Fibroblast of mammary gland (primary cell): ENCODE measurements at regions not wholly inside any gene's neighbourhood (a gene's known extent, or its start where the extent isn't known, plus 50 kb on each side); places are given as distances from the start of the nearest gene placed in this dataset.
"Not testable (repeated sequence)": the region's sequence is repeated elsewhere in the genome, so short reads cannot be mapped to it uniquely, and the experiment has no call there.

Source experiments
- DNase-seq: peaks from one replicate; pipeline ENCODE4 v3.0.0-alpha.2; 2010; ENCODE audit warnings: low read depth
- H3K4me3 ChIP-seq: 2 replicates; pipeline ENCODE4 v1.5.1; 2011; ENCODE audit warnings: low read depth, mild to moderate bottlenecking, low read length, moderate library complexity; ENCODE audit not compliant: control insufficient read depth
- TF ChIP-seq, protein P1 (sequence below): conservative IDR thresholded peaks from 2 replicates; pipeline ENCODE4 v1.5.1; 2011; ENCODE audit warnings: low read depth, low read length, inconsistent platforms; ENCODE audit not compliant: control insufficient read depth, insufficient read depth

DNA sequence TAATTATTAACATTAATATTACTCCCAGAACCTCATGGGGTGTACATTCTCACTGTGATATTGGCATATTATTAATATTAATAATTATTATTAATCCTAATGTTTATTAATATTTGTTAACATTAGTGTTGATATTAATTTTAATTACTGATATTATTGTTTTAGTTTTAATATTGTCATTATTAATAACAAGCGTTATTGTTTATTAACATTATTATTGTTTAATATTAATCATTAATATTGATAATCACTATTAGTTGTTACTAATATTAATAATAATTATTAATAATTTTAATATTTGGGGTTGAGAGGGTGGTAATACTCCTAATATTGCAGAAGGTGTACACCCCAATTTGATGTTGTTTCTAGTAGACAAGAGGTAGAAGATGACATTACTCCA, 193.1 kb upstream of the XIRP2 start:
- no peak overlapping the region for H3K4me3 ChIP-seq
- no peak for DNase-seq
- TF ChIP-seq, protein P1, sequence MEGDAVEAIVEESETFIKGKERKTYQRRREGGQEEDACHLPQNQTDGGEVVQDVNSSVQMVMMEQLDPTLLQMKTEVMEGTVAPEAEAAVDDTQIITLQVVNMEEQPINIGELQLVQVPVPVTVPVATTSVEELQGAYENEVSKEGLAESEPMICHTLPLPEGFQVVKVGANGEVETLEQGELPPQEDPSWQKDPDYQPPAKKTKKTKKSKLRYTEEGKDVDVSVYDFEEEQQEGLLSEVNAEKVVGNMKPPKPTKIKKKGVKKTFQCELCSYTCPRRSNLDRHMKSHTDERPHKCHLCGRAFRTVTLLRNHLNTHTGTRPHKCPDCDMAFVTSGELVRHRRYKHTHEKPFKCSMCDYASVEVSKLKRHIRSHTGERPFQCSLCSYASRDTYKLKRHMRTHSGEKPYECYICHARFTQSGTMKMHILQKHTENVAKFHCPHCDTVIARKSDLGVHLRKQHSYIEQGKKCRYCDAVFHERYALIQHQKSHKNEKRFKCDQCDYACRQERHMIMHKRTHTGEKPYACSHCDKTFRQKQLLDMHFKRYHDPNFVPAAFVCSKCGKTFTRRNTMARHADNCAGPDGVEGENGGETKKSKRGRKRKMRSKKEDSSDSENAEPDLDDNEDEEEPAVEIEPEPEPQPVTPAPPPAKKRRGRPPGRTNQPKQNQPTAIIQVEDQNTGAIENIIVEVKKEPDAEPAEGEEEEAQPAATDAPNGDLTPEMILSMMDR, result no peak

DNA sequence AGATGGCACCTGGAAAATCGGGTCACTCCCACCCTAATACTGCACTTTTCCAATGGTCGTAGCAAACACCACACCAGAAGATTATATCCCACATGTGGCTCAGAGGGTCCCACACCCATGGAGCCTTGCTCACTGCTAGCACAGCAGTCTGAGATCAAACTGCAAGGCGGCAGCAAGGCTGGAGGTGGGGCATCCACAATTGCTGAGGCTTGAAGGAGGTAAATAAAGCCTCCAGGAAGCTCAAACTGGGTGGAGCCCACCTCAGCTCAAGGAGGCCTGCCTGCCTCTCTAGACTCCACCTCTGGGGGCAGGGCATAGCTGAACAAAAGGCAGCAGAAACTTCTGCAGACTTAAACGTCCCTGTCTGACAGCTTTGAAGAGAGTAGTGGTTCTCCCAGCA, 192.0 kb upstream of the SCN7A start:
- DNase-seq, H3K4me3 ChIP-seq: not testable (repeated sequence)

DNA sequence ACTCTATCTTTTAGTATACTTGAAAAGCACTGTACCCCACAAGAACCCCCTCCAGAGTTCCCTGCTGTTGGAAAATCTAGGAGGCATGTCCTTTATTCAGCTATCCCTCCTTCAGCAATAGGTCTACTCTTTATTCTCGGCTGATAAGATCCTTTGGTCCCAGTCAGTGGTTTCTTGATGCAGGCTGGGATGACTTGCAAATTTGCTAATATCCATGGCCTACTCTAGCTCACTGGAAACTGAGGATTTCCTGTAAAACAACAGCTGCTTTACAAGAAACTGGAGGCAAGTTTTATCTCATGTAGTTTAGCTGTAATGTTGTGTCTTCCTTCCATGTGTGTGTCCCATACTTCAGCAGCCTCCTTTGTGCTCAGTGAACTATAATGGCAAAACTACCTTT, 183.9 kb upstream of the SCN7A start:
- H3K4me3 ChIP-seq, result no peak overlapping the region
- no peak for DNase-seq
- TF ChIP-seq, protein P1, result no peak

DNA sequence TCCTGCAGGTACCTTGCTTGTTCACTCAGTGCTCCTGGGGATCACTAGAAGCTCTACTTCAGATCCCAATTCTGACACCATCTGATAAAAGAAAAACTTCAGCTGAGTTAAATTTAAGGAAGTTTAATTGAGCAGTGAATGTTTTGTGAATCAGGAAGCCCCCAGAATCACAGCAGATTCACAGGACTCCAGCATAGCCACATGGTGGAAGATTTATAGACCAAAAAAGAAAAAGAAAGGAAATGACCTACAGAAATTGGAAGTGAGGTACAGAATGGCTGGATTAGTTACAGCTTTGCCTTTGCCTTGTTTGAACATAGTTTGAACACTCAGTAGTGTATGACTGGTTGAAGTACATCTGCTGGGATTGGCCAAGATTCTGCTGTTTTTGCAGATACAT, 182.7 kb upstream of the SCN7A start:
- no peak overlapping the region for H3K4me3 ChIP-seq
- no peak for DNase-seq
- TF ChIP-seq, protein P1, result no peak

DNA sequence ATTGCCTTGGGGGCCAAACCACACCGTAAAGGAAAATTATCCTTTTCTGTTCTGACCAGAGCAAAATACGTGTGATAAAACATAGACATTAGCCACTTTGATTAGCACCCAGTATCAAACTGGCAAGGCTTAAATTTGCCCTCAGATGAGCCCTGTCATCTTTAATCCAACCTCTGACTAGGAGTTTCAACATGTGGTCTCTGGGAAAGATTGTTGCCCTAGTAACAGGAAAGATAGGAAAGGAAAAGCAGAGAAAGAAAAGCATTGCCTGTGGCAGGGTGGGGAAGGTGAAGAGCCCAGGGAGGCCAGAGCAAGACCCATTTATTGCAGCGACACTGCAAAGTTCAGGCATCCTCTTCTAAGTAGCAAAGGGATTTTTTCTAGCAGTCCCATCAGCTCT, 181.5 kb upstream of the SCN7A start:
- no peak overlapping the region for H3K4me3 ChIP-seq
- TF ChIP-seq, protein P1, result no peak

DNA sequence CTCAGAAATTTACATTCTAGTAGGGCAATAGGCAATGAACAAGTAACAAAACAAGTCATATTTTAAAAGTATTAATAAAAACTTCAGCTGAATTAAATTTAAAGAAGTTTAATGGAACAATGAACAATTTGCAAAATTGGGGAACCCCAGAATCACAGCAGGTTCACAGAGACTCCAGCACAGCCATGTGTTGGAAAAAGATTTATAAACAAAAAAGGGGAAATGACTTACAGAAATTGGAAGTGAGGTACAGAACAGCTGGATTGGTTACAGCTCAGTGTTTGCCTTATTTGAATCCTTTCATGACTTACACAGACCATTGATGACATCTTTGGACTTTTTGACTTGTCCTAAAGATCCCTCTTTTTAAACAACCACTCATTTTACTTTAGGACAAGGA, 179.9 kb upstream of the SCN7A start:
- TF ChIP-seq, protein P1, result no peak
- H3K4me3 ChIP-seq, result no peak overlapping the region
- DNase-seq, result peak; percentile 10

More for the DNA sequence above, 181.5 kb upstream of the SCN7A start:
- no peak for DNase-seq

DNA sequence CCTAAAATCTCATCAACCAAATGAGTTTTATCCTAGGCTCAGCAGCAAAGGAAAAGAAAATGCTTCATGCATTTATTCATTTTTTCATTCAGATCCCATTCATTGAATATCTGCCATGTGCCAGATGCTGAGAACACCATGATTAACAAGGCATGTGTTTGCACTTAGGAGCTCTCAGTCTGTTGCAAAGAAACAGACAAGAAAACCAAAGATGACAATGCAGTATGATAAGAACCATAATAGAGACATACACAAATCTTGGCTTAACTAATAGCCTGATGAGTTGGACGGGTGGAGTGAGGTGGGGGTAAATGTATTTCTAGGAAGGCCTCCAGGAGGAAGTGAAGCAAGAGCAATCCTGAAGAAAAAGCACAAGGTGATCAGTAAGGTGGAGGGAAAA, 177.8 kb upstream of the SCN7A start:
- TF ChIP-seq, protein P1, result no peak
- H3K4me3 ChIP-seq, result no peak overlapping the region

DNA sequence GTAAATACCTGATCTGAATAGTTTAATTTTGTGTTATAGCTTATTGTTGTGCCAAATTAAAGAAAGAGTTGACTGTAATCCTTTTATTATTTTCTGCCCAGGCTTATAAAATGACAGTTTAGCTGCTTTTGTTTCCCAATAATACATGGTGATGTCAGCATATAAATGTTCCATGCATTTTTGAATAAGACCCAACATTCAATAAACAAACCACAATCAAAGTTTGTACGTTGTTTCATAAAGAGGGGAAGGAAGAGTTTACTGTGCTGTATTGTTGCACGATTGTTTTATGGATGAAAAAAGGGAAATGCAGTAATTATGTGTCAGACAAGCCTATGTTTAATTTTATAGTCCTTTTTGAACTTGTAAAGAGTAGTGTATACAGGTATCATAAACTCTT, 177.2 kb upstream of the SCN7A start:
- DNase-seq, result no peak
- TF ChIP-seq, protein P1, result no peak
- no peak overlapping the region for H3K4me3 ChIP-seq

More for the DNA sequence above, 177.8 kb upstream of the SCN7A start:
- DNase-seq, result peak; percentile 22
